ENCODE measurements at regions not wholly inside any gene's neighbourhood (a gene's known extent, or its start where the extent isn't known, plus 50 kb on each side); places are given as distances from the start of the nearest gene placed in this dataset.

DNA sequence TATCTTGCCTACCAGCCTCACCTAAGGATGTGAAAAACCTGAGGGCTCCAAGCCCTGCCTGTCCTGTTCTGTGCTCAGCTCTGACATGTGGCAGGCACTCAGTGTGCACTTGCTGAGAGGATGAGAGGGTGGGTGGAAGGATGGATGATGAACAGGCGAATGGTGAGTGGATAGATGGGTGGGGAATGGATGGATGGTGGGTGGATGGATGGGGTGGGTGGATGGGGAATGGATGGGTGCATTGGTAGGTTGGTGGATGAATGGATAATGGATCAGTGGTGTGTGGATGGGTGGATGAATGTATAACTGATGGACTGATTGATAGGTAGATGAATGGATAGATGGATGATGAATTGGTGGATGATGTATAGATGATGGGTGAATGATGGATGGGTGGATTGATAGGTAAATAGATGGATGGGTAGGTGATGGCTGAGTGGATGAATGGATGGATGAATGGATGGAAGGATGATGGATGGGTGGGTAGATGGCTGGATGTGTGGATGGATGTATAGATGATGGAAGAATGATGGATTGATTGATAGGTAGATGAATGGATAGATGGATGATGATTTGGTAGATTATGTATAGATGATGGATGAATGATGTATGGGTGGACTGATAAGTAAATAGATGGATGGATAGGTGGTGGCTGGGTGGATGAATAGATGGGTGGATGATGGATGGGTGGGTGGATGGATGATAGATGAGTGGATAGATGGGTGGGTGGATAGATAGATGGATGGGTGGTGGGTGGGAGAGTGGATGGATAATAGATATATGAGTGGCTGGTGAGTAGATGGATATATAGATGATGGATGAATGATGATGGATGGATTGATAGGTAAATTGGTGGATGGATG, 69.3 kb upstream of the NKX1-1 start:
- no peaks in the 10 kb centered on the region for H3K27me3 ChIP-seq
- H3K4me1 Mint-ChIP-seq: no peaks in the 10 kb centered on the region
- no peak overlapping the region for H3K4me2 ChIP-seq
- H3K27ac ChIP-seq: no peak overlapping the region
- H4K20me1 ChIP-seq (ENCODE audit: low read depth): no peaks in the 10 kb centered on the region
- no peak for DNase-seq (ENCODE audit: low spot score)
- TF ChIP-seq, protein P1, sequence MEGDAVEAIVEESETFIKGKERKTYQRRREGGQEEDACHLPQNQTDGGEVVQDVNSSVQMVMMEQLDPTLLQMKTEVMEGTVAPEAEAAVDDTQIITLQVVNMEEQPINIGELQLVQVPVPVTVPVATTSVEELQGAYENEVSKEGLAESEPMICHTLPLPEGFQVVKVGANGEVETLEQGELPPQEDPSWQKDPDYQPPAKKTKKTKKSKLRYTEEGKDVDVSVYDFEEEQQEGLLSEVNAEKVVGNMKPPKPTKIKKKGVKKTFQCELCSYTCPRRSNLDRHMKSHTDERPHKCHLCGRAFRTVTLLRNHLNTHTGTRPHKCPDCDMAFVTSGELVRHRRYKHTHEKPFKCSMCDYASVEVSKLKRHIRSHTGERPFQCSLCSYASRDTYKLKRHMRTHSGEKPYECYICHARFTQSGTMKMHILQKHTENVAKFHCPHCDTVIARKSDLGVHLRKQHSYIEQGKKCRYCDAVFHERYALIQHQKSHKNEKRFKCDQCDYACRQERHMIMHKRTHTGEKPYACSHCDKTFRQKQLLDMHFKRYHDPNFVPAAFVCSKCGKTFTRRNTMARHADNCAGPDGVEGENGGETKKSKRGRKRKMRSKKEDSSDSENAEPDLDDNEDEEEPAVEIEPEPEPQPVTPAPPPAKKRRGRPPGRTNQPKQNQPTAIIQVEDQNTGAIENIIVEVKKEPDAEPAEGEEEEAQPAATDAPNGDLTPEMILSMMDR (IDR thresholded peaks at IDR 0.05): no peak
- no peak for TF ChIP-seq EZH2phosphoT487 (IDR thresholded peaks at IDR 0.05)
- H3K4me3 Mint-ChIP-seq: no peak overlapping the region
- H3K4me1 ChIP-seq: no peaks in the 10 kb centered on the region
- H3K36me3 Mint-ChIP-seq: no peaks in the 10 kb centered on the region
- no peak overlapping the region for H3K4me3 ChIP-seq
- no peaks in the 10 kb centered on the region for H3K79me2 ChIP-seq (ENCODE audit: low read depth)
- H3K27ac Mint-ChIP-seq: no peak overlapping the region
- H2AFZ ChIP-seq (replicated peaks): no peak overlapping the region
- H3K9me3 Mint-ChIP-seq: peaks cover 6% of the 10 kb centered on the region
- H3F3A ChIP-seq (ENCODE audit: low read depth): no peaks in the 10 kb centered on the region
- no peaks in the 10 kb centered on the region for H3K9me3 ChIP-seq (ENCODE audit: low read depth)
- no peak overlapping the region for H3K9ac ChIP-seq
- H3K36me3 ChIP-seq: no peaks in the 10 kb centered on the region
- H3K27me3 Mint-ChIP-seq (ENCODE audit: insufficient read depth, low read depth): peaks cover 19% of the 10 kb centered on the region

GRCh38 chr4:1474126-1475090, 68.2 kb upstream of the NKX1-1 start:
- H3K27me3 ChIP-seq: no peaks in the 10 kb centered on the region
- H3K27ac Mint-ChIP-seq: no peak overlapping the region
- H3K27ac ChIP-seq: no peak overlapping the region

GRCh38 chr4:1473718-1474117, 67.5 kb upstream of the NKX1-1 start:
- Histone ChIP-seq H3F3A (ENCODE audit: low read depth) (no peaks in the 10 kb centered on the region), H3K4me2 (no peak overlapping the region), H3K36me3 (no peaks in the 10 kb centered on the region), H3K27ac (no peak overlapping the region), H3K9me3 (ENCODE audit: low read depth) (no peaks in the 10 kb centered on the region), H3K4me3 (no peak overlapping the region), H3K4me1 (no peaks in the 10 kb centered on the region), H4K20me1 (ENCODE audit: low read depth) (no peaks in the 10 kb centered on the region), H2AFZ (replicated peaks) (no peak overlapping the region), H3K27me3 (no peaks in the 10 kb centered on the region), H3K9ac (no peak overlapping the region), H3K79me2 (ENCODE audit: low read depth) (no peaks in the 10 kb centered on the region)
- H3K4me3 Mint-ChIP-seq: no peak overlapping the region
- H3K9me3 Mint-ChIP-seq: peaks cover 3% of the 10 kb centered on the region
- peaks cover 20% of the 10 kb centered on the region for H3K27me3 Mint-ChIP-seq (ENCODE audit: insufficient read depth, low read depth)
- no peaks in the 10 kb centered on the region for H3K36me3 Mint-ChIP-seq
- no peak for DNase-seq (ENCODE audit: low spot score)
- H3K27ac Mint-ChIP-seq: no peak overlapping the region
- H3K4me1 Mint-ChIP-seq: no peaks in the 10 kb centered on the region
- no peak for TF ChIP-seq EZH2 (IDR thresholded peaks at IDR 0.05)
- TF ChIP-seq, protein P1 (IDR thresholded peaks at IDR 0.05): no peak
- no peak for TF ChIP-seq EZH2phosphoT487 (IDR thresholded peaks at IDR 0.05)

More at GRCh38 chr4:1474126-1475090, 68.2 kb upstream of the NKX1-1 start:
- Mint-ChIP-seq H3K27me3 (ENCODE audit: insufficient read depth, low read depth) (peaks cover 20% of the 10 kb centered on the region), H3K4me3 (no peak overlapping the region), H3K4me1 (no peaks in the 10 kb centered on the region), H3K36me3 (no peaks in the 10 kb centered on the region), H3K9me3 (peaks cover 3% of the 10 kb centered on the region)
- no peak for DNase-seq (ENCODE audit: low spot score)
- H3K9me3 ChIP-seq (ENCODE audit: low read depth): no peaks in the 10 kb centered on the region
- no peaks in the 10 kb centered on the region for H3K36me3 ChIP-seq
- no peak overlapping the region for H3K9ac ChIP-seq
- no peaks in the 10 kb centered on the region for H3K4me1 ChIP-seq
- no peak overlapping the region for H2AFZ ChIP-seq (replicated peaks)
- TF ChIP-seq, protein P1 (IDR thresholded peaks at IDR 0.05): no peak
- TF ChIP-seq EZH2phosphoT487 (IDR thresholded peaks at IDR 0.05) (no peak), EZH2 (IDR thresholded peaks at IDR 0.05) (no peak)
- no peaks in the 10 kb centered on the region for H3K79me2 ChIP-seq (ENCODE audit: low read depth)
- no peaks in the 10 kb centered on the region for H4K20me1 ChIP-seq (ENCODE audit: low read depth)
- H3K4me2 ChIP-seq: no peak overlapping the region
- H3F3A ChIP-seq (ENCODE audit: low read depth): no peaks in the 10 kb centered on the region
- no peak overlapping the region for H3K4me3 ChIP-seq

Data from neural progenitor cell (in vitro differentiated cells).